Mononuclear cell (primary cell): ENCODE measurements at regions not wholly inside any gene's neighbourhood (a gene's known extent, or its start where the extent isn't known, plus 50 kb on each side); places are given as distances from the start of the nearest gene placed in this dataset.

Experiments
- H3K27me3 ChIP-seq: 2 replicates; pipeline ENCODE4 v1.6.0; 2011; ENCODE audit warnings: low read length, control low read depth; ENCODE audit not compliant: insufficient read depth
- H3K4me1 ChIP-seq: 2 replicates; pipeline ENCODE4 v1.5.1; 2011; ENCODE audit warnings: mild to moderate bottlenecking, low read length, control low read depth; ENCODE audit not compliant: insufficient read depth
- H3K4me3 ChIP-seq: 2 replicates; pipeline ENCODE4 v1.5.1; 2011; ENCODE audit warnings: mild to moderate bottlenecking, low read length, moderate library complexity
- H3K9me3 ChIP-seq: 2 replicates; pipeline ENCODE4 v1.5.1; 2011; ENCODE audit warnings: low read depth, mild to moderate bottlenecking, control low read depth, low read length

DNA sequence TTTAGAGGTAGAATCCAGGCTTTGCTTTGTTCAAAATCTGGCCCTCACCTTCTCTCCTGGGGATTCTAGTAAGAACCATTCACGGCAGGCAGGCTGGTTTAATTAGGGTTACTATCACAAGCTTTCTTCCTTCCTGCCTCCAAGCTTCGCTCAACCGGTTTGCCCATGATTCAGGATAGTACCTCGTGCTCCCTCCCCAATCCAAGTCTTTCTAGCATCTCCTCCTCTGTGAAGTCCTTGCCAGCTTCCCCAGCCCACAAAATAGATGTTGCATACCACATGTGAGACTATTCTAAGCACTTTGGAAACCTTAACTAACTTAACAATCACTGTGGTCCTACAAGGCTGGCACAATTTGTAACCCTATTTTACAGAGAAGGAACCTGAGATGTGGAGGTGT lies 135.1 kb downstream of the SOCS6 start:
- no peaks in the 10 kb centered on the region for H3K9me3 ChIP-seq
- H3K4me3 ChIP-seq, result no peak overlapping the region
- no peaks in the 10 kb centered on the region for H3K27me3 ChIP-seq
- H3K4me1 ChIP-seq, result peaks cover 41% of the 10 kb centered on the region

DNA sequence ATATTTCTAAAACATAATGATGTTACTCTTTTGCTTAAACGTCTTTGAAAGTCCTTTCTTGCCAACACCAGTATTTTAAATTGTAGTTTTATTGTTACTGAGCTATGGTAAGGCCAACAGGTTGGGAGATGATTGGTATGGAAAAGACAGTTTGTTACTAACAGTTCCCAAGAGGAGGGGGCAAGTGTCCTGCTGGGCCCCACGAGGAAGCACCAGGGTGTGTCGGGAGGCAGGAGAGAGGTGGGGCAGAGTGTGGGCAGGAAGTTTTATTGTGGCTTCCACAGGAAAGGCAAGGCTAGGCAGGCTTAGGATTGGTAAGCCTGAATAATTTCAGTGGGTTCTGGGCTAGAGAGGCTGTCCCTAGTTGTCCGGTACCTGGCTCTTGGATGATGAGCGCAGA lies 134.3 kb downstream of the SOCS6 start:
- Histone ChIP-seq H3K9me3 (no peaks in the 10 kb centered on the region), H3K4me3 (no peak overlapping the region), H3K27me3 (no peaks in the 10 kb centered on the region)

DNA sequence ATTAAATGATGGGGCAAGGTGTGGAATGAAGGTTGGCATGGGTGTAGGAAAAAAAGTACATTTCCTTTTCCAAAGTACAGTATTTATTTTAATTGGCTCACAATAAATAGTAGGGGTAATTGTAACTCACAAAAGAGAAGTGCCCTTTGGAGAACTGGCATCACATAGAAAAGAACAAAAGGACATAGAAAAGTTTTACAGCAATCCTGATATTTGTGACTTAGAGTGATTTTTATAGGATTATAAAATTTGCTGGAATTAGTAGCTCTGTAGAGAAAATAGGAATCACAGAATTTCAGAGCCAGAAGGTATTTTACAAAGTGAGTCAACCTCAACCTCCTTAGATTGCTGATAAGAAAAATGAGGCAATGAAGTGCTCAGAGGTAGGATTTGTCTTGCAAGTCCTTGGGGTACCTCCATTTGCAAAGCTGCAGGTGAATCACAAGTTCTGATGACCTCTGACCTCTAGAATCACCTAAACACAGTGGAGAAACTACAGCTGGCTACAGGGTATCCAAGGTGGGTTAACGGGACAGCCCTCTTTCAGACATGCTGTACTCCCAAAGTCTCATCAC lies 133.6 kb downstream of the SOCS6 start:
- Histone ChIP-seq H3K27me3 (no peaks in the 10 kb centered on the region), H3K4me3 (no peak overlapping the region), H3K9me3 (no peaks in the 10 kb centered on the region), H3K4me1 (peaks cover 41% of the 10 kb centered on the region)

More for the DNA sequence above, 134.3 kb downstream of the SOCS6 start:
- peaks cover 41% of the 10 kb centered on the region for H3K4me1 ChIP-seq

DNA sequence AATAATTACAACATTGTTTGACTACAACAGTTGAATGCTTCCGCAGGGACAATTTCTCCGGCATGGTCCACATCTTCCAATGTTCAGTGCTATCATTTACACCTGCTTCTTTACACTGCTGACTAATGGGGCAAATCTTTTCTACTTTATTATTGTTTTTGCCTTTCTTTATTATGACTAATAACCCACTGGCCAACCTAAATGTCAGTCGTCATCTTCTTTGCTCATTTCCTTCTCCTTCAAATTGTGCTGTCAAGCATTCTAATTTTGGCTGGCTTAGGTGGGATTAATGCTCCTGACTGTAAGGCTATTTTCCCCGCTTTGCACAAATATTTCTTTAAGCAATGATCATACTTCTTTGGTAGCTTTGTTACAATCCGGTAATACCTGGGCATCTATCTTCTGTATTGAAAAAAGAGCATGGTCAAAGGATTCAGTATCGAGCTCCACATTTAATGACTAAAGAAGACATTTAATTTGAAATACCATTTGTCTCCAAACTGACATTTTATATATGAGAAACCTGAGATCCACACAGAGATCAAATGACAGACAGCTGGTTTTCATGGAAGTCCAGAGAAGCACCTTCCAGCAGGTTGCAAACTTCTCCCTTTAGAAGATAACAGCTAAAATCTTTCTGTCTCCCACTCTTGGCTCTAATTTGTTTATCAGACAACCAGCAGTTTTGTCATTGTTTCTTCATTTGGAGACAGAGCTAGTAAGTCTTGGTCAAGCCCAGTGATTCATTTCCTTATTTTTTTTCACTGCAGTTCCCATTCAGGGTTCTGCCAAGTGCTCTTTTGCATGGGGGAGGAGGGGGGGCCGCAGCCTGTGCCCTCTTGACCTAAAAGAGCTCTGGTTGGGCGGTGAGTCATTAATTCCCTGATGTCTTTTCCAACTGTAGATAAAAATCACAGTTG lies 132.9 kb downstream of the SOCS6 start:
- H3K4me3 ChIP-seq, result no peak overlapping the region

DNA sequence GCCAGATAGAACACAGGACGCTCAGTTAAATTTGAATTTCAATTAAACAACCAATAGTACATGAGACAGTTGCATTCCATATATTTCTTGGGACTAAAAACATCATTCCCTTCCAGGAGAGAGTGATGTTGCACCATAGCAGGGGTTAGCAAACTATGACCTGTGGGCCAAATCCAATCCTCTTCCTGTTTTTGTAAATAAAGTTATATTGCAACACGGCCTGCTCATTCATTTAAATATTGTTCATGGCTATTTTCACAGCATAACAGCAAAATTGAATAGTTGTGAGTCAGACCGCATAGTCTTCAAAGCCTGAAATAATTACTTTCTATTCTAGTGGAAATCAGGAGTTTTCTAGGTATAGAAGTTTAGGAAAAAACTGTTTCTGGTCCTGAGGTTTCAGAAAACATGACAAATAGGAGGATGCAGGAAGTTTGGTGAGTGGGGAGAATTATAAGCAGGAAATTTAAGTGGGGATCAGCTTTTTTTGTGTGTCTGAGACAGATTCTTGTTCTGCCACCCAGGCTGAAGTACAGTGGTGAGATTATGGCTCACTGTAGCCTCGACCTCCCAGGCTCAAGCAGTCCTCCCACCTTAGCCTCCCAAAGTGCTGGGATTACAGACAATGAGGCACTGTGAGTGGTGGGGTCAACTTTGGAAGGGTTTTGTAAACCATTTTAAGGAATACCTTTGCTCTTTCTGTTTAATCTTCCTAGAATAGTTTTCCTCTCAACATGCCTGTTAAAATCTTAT lies 131.5 kb downstream of the SOCS6 start:
- peaks cover 41% of the 10 kb centered on the region for H3K4me1 ChIP-seq
- no peak overlapping the region for H3K4me3 ChIP-seq
- no peaks in the 10 kb centered on the region for H3K9me3 ChIP-seq
- no peaks in the 10 kb centered on the region for H3K27me3 ChIP-seq

More for the DNA sequence above, 132.9 kb downstream of the SOCS6 start:
- Histone ChIP-seq H3K4me1 (peaks cover 41% of the 10 kb centered on the region), H3K27me3 (no peaks in the 10 kb centered on the region), H3K9me3 (no peaks in the 10 kb centered on the region)

DNA sequence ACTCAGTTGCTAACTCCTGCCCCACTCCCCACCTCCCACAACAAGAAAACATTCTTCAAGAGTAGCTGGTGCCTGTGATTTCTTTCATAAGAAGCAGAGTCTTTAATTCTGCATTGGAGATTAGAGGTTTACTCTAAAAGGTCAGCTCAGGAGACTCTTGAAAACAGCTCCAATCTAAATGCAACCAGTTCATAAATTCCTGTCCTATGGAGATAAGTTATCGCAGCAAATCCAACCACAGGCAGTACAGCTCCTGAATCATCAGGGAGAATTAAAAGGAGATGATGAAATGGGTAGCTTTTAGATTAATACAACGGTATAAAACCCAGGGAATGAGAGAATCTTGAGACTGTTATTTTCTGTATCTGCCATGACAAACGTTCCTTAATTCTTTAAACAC lies 130.7 kb downstream of the SOCS6 start:
- Histone ChIP-seq H3K27me3 (no peaks in the 10 kb centered on the region), H3K4me3 (no peak overlapping the region), H3K4me1 (peaks cover 41% of the 10 kb centered on the region), H3K9me3 (no peaks in the 10 kb centered on the region)

DNA sequence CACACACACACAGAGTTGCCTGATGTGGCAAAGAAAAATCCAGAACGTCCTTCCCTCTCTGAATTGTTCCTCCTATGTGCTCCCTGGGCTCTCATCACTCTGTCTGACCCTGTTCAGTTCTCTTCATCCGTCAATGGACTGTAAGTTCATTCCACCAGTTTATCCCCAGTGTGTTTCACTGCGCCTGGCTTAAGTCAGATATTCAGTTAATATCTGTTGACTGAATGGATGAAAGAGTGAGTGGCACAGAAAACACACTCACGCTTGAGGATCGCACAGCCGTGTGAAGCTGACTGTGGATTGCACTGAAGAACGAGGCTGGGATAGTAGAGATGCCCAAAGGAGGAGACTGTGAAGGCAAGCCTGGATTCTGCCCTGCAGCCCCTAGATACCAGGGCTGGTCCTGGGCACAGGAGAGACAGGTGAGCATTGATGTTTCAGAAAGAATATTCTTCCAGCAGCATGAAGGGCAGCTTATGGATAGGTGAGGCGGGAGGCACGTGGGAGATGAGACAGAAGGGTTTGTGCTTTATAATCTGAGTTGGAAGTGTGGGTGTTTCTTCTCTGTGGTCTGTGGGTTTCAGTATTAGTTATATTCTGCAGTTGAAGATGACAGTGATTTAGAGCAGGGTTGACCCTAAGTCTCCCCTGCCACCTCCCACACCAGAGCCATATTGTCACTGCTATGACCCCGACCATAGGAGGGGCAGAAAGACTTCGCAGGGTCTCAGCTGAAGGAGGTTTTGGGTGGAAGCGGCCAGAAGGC lies 129.9 kb downstream of the SOCS6 start:
- Histone ChIP-seq H3K4me1 (peaks cover 41% of the 10 kb centered on the region), H3K4me3 (no peak overlapping the region), H3K9me3 (no peaks in the 10 kb centered on the region), H3K27me3 (no peaks in the 10 kb centered on the region)

DNA sequence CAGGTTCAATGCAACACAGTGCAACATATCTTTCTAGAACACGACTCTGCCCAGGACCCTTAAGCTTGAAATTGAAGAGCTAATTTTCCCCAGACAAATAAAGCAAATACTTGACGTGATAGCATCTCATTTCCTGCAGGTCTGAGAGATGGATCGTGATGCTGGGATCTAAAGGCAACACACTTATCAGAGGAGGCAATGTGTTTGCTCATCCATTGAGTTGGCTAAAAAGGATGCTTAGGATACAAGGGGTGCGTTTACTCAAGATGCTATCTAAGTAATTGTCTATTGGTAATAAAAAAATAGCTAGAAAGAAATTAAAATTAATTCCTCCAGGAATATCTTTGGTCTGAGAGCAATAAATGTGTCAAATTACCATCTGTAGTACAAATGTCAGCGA lies 129.0 kb downstream of the SOCS6 start:
- Histone ChIP-seq H3K27me3 (no peaks in the 10 kb centered on the region), H3K4me3 (no peak overlapping the region), H3K9me3 (no peaks in the 10 kb centered on the region)

DNA sequence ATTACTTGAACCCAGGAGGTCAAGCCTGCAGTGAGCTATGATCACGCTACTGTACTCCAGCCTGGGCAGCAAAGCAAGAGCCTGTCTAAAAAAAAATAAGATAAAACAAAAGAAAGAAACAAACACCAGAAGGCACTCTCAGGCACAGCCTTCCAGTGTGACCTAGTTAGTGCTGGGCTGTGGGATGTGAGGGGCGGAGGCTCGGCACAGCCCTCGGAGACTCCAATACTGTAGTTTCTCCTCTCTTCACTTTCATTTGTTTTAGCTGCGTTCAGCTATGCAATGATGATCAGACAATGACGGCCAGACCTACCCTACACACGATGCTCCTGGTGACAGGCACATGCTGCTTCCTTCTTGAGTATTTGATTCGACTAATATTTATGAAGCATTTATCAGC lies 127.7 kb downstream of the SOCS6 start:
- H3K27me3 ChIP-seq, result no peaks in the 10 kb centered on the region
- H3K9me3 ChIP-seq, result no peaks in the 10 kb centered on the region
- no peak overlapping the region for H3K4me3 ChIP-seq
- peaks cover 21% of the 10 kb centered on the region for H3K4me1 ChIP-seq

More for the DNA sequence above, 129.0 kb downstream of the SOCS6 start:
- peaks cover 33% of the 10 kb centered on the region for H3K4me1 ChIP-seq

DNA sequence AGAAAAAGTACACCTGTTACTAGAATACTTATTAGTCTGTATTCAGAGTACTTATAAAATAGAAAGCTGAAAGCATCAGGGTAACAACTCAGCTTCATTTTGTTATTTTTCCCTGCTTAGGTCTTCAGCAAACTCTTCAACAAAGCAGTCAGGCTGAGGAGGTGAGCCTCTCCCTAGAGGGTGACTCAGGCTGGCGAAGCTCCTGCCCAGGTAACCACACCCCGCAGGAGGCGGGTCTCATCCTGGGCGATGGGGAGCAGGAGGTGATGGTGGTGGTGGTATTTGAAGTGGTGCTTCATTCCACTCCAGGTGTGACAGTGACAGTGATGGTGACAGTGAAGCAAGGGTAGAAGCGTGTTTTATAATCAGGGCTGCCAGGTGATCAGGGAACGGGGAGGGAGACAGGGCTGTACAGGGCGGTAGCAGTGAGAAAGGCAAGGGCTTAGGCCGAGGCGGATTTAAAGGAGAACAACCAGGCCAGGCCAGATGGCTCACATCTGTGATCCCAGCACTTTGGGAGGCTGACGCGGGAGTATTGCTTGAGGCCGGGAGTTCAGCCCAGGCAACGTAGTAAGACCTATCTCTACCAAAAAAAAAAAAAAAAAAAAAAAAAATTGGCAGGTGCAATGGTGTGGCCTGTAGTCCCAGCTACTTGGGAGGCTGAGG lies 127.1 kb downstream of the SOCS6 start:
- Histone ChIP-seq H3K9me3 (no peaks in the 10 kb centered on the region), H3K4me1 (peaks cover 16% of the 10 kb centered on the region), H3K27me3 (no peaks in the 10 kb centered on the region), H3K4me3 (no peak overlapping the region)

DNA sequence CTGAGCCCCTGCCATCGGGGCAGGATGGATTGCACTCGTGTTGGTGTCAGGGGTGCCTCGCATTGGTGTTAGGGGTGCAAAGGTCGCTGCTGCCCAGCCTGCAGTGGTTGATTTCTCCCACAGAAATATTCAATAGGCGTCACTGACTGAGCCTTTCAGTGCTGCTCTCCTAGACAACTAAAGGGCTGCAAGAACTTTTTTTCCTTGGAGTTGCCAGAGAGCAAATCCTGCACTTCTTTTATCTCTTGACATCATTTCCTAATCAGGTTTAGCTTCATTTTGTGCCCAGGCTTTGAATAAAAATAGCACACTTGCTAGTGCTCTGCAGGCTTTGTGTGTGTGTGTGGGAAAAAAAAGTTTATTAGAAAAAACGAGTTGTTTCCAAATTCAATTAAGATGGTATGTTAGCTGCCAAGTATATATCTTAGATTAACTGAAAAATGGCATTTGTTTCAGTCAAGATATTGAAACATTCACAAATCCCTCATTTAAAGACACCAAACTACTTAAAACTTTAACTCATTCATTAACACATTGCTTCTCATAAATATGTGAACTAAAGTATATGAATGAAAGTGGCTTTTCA lies 125.6 kb downstream of the SOCS6 start:
- no peak overlapping the region for H3K4me3 ChIP-seq

DNA sequence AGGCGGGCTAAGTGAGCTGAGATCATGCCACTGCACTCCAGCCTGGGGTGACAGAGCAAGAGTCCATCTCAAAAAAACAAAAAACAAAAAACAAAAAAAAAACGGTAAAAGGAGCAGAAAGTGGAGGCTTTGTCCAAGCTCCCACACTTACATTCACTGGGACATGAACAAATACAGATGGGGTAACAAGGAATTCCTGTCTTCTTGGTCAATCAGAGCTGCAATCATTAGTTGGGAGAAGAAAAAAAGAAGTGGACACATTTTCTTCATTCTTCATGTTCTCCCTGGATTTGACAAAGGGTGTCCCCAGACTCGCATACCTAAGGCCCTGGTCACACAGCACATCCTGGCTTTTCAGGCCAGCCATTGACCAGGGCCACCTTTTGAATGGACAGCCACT lies 124.6 kb downstream of the SOCS6 start:
- Histone ChIP-seq H3K4me3 (no peak overlapping the region), H3K4me1 (no peaks in the 10 kb centered on the region), H3K27me3 (no peaks in the 10 kb centered on the region), H3K9me3 (no peaks in the 10 kb centered on the region)

More for the DNA sequence above, 125.6 kb downstream of the SOCS6 start:
- H3K4me1 ChIP-seq, result peaks cover under 1% of the 10 kb centered on the region
- no peaks in the 10 kb centered on the region for H3K9me3 ChIP-seq
- no peaks in the 10 kb centered on the region for H3K27me3 ChIP-seq

DNA sequence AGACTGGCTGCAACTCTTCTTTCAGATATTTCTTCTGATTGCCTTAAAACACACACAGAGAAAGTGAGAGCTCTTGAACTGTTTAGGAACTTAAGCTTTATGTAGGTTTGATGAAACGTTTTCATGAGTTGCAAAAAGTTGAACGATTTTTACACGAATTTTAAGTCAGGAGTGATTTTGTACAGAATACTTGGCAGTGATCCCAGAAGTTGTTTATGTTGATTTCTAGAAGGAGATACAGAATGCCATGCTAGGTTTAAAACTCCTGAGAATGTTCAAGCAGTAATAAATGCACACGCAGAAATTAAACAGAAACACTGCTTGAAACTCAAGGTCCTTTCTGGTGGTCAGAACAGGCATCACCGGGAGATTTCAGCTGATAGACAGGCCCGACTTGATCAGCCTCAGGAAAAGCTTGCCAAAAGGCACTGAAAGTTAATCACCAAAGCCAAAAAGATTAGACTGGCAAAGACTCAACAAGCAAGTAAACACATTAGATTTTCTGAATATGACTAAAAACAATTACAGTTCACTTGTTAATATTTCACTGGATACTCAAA lies 123.1 kb downstream of the SOCS6 start:
- Histone ChIP-seq H3K4me1 (no peaks in the 10 kb centered on the region), H3K27me3 (no peaks in the 10 kb centered on the region), H3K9me3 (no peaks in the 10 kb centered on the region), H3K4me3 (no peak overlapping the region)

DNA sequence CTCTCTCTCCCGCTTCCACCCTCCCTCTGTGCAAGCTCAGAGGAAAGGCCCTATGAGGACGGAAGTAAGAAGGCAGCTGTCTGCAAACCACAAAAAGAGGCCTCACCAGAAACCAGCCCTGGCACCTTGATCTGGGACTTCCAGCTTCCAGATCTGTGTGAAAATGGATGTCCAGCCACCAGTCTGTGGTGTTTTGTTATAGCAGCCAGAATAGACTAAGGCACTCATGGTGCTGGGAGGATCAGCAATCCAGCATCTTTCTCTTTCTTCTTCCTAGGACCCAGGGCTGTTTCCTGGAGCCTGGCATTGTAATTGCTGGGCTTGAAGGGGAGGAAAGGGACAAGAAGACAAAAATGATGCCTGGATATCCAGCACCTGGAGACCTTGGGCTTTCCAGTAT lies 122.5 kb downstream of the SOCS6 start:
- Histone ChIP-seq H3K4me3 (no peak overlapping the region), H3K27me3 (no peaks in the 10 kb centered on the region), H3K9me3 (no peaks in the 10 kb centered on the region), H3K4me1 (no peaks in the 10 kb centered on the region)
